ENCODE measurements at regions not wholly inside any gene's neighbourhood (a gene's known extent, or its start where the extent isn't known, plus 50 kb on each side); places are given as distances from the start of the nearest gene placed in this dataset.

DNA sequence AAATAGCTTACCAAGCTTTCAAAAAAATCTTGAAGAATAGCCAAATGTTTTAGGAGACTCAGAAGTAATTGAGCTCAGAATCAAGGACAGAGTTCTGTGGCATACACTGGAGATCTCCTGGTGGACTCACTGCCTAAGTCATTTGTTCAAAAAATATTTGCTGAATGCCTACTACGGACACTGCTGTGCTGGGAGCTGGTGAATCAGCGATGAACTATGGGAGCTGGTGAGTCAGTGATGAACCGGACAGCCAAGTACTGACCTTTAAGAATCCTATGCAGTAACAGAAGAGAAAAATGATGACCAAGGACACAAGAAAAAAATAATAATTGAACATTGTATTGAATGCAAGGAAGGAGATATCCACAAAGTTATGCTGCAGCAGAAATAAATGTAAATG lies 717.9 kb upstream of the CXADR start:
- DNase-seq (ENCODE audit: low read depth in 2 of 2, low spot score in 1 of 2) = no peak

DNA sequence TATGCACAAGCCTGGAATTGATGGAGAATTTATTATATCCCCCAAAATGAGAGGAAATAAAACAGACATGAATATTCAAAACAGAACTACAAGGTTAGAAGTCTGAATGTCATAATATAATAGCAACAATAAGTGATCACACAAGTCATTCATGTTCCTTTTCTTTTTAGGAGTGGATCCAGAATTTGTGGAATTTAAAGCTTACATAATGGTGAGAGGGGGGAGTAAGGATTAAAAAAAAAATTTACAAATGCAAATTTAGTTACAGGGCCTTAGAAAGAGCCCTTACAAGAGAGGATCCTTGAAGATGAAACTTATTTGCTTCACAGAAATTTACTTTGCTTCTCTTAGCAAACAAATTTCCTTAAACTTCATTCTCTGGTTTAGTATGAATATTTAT lies 716.1 kb upstream of the CXADR start:
- DNase-seq (ENCODE audit: low read depth in 2 of 2, low spot score in 1 of 2) = no peak

DNA sequence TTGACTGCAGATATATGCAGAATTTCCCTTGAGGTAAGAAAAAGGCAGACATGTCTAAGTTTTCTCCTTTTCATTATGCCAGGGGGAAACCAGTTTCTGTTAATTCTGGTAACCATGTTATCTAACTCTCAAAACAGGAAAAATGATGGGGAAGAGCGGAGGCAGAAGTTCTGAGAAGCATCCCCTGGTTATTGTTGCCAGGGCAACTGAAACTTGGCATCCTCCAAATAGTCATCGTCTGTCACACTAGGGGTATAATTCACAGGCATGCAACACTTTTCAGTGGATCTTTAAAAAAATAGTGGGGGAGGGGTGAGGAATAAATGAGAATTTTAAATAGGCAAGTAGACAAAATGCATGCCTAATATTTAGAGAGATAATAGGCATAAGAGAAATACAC lies 715.3 kb upstream of the CXADR start:
- DNase-seq (ENCODE audit: low read depth in 2 of 2, low spot score in 1 of 2) = no peak

DNA sequence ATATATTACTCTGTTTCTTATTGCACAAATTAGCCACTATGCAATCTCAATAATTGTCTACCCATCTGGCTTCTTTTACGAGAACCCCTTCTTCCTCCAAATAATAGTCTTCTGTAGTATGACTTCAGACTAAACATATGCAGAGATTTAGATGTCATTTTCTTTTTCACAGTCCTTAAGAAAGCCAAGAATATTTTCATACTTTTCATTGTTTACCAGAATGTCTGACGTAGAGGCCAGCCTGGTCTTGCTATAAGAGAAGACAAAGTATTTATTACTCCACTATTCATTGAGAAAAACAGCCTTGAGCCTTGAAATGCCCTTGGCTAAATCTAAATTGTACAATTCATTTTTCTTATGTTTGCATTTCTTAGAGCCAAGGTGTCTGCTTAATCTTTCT lies 714.9 kb upstream of the CXADR start:
- DNase-seq (ENCODE audit: low read depth in 2 of 2, low spot score in 1 of 2) = no peak

DNA sequence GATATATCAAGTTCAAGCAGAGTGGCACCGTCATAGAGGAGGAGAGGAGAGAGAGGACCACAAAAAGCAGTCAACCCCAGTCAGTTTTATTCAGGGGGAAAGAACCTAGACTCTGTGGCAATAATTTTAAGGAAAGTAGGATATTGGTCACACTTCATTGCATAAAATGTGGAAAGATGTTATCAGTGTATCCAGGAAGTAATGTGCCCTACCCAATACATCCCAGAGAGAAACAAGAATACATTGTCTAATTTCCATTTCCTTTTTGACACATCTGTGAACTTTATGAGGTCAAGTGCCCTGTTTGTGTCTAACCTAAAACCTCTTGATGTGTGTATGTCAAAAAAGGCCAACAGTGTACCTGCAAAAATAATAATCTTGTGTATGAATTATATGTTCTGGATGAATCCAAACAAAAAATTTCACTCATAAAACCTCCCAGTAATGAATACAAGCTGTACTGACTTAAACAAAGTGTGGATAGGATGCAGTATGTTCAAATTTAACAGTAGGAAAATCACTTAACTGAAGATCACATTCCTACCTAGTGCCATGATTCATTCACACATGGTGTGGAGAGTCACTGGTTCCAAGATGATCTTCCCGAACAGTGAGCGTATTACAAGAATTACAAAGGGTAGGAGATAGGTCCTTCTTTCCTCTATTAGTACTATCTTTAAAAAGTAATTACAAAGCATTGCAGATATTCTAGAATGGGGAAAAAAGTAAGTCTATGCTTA lies 712.1 kb upstream of the CXADR start:
- DNase-seq (ENCODE audit: low read depth in 2 of 2, low spot score in 1 of 2) = no peak

DNA sequence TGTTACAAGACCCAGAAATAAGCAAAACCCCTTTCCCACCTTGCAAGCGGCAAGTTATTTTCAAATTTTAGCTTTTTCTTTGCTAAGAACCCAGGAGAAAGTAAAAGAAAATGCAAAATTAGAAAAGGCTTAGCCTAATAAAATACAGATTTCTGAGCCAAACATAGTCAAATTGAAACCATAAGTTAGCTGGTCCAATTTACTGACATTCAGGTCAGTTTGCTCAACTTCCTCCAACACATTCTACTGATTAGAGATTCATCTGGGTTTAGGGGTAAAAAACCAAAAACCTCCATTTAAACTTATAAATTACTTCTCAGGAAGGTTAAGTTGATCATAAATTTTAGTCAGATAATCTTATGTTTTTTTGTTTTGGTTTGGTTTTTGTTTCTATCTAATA lies 701.8 kb upstream of the CXADR start:
- no peak for DNase-seq (ENCODE audit: low read depth in 2 of 2, low spot score in 1 of 2)

DNA sequence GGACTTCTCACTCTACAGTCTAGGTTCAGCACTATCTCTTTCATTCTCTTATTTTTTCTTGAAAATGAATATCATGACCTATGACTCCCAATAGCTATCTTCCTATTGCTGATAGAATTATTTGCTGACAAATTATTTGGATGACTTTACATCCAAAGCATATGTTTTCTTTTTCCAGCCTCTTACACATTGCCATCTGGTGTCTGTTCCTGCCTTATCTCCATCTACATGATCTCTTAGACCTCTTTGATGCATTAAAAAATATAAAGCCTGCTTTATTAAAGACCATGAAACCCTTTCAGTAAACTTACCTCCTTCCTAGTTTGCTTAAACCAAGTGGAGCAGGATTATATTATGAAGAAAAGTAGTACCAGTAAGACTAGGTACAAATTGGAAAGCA lies 700.9 kb upstream of the CXADR start:
- DNase-seq (ENCODE audit: low read depth in 2 of 2, low spot score in 1 of 2) = no peak

DNA sequence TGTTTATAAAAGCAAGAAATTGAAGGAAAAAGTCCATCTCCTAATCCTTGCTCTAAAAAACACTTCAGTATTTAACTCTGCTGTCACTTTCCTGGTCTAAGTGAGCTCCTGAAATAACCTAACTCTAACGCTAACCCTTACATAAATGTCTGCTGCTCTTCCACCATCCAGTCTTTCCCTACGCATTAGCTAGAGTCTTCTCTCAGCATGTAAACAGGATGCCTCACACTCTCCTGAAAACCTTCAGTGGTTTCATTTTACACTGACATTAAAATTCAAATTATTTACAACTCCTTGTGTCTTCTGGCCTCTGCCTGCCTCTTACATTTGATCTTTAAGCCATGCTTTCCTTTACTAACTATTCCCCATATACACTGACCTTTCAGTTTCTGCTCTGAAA lies 697.6 kb upstream of the CXADR start:
- no peak for DNase-seq (ENCODE audit: low read depth in 2 of 2, low spot score in 1 of 2)

DNA sequence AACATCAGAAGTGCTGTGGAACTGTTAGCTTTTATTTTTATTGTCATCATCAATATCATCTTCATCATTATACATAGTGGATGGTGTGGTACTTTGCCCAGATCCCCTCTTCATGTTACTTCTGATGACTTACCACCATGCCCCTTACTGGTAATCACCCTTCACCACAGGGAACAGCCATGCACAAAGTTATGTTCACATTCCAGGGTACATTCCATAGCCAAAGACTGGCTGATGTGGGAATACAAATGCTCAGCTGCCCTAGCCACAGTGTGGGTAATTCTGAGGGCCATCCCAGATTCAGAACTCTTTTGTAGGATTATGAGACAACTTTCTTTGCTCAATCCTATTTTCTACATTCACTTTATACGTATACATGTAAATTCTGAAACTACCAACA lies 691.3 kb upstream of the CXADR start:
- no peak for DNase-seq (ENCODE audit: low read depth in 2 of 2, low spot score in 1 of 2)

DNA sequence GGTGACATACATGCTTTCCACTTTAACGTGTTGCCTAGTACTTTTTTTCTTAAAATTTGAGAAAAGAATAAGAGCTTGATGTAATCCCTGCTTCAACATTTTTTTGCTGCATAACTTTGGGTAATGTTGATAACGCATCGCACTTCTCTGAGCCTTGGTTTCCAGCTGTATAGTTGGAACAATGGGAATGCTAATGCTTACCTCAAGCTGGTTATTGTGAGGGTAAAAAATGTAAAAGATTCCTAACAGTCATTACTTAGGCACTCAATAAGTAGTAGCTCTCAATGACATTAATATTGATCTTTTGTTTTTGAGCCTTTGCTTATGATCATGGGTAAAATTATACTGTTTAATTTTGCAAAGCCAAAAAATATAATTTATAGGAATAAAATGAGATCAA lies 683.3 kb upstream of the CXADR start:
- no peak for DNase-seq (ENCODE audit: low read depth in 2 of 2, low spot score in 1 of 2)

DNA sequence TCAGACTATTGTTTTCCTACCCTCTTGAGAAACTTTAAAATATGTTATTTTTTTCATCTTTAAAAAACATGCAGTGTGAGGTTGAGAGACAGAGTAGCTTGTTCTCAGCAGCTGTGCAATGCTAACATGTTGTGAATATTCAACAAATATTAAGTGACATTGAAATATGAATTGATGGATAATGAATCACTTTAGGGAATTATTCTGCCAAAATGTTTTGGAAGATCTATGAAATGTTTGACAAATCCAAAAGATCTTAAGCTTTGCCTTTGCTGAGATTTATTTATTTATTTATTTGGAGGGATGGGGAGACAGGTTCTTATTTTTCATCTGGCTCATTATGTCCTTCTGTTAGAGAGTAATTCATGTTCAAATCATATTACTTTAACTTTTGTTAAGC lies 680.1 kb upstream of the CXADR start:
- DNase-seq (ENCODE audit: low read depth in 2 of 2, low spot score in 1 of 2) = no peak

DNA sequence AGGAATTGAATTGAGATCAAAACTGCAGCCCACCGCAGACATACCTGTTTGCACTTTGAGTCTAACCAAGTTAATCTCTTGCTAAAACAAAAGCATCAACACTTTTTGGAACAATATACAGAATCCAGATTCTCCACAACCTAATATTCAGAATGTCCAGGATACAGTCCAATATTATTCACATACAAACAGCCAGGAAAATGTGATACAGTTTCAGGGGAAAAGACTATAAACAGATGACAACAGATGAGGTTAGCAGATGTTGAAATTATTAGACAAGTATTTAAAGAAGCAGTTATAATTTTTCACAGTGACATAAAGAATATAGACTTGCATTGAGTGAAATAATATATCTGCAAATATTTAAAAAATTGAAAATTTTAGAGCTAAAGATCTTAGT lies 678.1 kb upstream of the CXADR start:
- no peak for DNase-seq (ENCODE audit: low read depth in 2 of 2, low spot score in 1 of 2)

DNA sequence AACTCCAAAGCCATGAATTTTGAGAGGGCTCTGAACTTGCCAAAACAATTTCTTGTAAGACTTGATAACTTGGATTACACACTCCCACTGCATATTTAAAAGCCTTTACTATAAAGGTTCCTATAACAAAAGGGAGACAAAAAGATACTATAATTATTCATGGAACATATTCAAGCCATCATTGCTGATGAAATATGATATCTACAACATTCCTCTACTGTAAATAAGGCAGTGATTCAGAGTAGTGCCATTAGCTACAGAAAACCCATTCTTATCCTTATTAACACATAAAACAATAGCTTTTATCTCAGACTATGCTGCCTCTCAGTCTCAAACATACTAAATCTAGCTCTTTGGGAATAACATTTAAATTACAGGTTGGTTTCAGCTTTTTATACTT lies 675.5 kb upstream of the CXADR start:
- DNase-seq (ENCODE audit: low read depth in 2 of 2, low spot score in 1 of 2) = no peak

DNA sequence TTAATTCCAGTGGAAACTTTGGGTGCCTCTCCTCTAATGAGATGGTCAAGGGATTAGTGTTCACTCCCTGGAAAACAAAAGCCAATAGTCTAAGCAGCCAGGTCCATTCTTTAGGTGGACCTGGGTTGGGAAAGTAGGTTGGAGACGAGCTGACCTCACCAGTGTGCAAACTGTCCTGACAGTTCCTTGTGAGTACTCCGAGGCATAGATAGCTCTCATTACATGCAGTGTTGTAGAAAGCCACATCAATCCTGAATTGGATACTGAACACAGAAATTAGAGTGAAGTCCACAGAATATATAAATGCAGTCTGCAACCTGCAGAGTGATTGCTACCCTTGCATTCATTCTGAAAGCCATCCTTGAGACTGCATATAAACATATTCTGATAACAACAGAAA lies 675.1 kb upstream of the CXADR start:
- DNase-seq (ENCODE audit: low read depth in 2 of 2, low spot score in 1 of 2) = no peak

DNA sequence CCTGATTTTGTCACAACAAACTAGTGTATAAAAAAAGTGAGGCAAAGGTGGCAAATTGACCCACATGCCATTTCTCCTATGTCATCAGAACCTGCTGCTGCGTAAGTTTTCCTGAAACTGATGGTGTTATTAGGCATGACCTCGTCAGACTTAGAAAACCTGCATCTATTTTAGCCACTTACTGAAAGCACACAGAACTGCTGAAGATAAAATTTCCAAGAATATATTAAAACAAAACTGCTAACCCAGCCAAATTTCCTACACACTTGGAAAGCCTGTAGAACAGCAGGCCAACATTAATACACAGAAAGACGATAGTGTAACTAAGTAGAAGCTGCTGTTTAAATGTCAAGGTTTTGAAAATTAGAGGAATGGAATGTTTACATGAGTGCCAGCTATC lies 674.5 kb upstream of the CXADR start:
- no peak for DNase-seq (ENCODE audit: low read depth in 2 of 2, low spot score in 1 of 2)

DNA sequence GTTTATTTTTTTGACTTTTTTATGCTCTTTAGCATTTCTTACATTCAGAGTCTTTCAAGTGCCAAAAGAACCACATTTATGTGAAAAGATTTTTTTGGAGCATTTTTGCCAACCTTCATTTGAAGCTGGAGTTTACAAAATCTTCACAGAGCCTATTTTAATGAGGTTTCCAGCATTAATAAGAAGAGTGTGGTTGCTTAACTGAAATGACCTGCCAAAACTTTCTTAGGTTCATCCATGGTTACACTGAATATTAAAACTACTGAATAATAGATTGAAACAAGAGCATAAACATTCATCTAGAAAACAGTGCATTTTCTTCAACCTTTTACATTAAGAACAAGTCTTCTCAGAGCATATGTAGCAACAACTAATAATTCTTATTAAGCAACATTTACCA lies 672.3 kb upstream of the CXADR start:
- DNase-seq (ENCODE audit: low read depth in 2 of 2, low spot score in 1 of 2) = no peak

DNA sequence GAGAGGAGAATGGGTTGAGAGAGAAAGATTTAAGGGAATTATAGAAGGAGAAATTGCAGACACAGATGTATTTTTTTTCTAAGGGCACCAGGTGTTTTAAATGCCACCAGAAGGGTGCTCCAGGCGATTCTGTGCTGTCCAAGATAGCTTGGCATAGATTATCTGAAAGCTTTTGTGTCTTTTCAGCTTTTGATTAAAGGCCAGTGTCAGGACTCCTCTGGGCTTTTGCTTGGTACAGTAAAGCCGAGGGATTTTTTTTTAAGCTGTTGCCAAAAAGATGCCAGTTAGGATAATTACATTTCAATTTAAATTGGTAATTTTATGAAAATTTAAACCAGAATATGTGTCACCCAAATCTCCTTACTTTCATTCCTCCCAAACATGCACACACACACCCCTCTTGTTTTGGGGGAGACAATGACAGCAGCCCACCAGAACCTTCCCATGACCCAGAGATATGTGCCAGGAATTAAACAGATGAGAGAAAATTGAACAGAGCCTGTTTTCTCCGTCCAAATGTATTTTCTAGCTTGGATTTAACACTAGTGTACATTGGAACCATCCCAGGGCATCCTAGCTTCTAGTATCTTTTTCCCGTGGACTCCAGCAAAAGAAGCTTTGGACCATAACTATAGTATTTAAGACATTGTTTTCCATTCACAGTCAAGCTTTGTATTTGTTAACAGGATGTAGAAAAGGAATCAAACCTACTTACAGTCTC lies 670.7 kb upstream of the CXADR start:
- DNase-seq (ENCODE audit: low read depth in 2 of 2, low spot score in 1 of 2) = no peak

DNA sequence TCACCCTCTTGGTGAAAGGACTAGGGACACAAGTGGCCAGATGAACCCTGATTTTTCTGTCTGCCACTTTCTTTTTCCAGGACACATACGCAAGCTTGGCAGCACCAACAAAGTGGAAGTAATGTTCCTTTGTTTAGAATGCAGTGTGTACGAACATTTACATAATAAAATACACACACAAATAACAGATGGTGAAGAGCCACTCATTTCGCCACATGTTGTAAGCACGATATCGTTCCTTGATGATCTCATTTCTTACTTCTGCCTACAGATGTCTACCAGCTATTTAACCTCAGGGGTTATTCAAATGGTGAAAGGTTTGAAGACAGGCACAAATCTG lies 670.2 kb upstream of the CXADR start:
- no peak for DNase-seq (ENCODE audit: low read depth in 2 of 2, low spot score in 1 of 2)

DNA sequence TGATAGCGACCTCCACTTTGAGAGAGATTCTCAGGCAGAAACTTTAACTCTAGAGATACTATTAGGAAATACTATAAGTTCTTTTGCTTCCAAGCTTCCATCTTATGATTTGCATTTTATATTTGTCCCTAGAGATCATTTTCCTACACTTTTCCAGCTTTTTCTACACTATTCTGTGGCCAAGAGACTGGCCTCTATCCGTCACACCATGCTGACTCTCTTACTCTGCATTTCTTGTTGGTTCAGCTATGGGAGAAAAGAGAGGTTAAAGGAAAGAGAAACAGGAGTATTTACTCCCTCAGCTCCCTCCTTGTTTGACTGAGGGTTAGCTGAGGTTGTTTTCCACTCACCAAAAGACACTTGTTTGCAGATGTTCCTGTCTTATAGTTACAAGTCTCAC lies 665.6 kb upstream of the CXADR start:
- no peak for DNase-seq (ENCODE audit: low read depth in 2 of 2, low spot score in 1 of 2)

DNA sequence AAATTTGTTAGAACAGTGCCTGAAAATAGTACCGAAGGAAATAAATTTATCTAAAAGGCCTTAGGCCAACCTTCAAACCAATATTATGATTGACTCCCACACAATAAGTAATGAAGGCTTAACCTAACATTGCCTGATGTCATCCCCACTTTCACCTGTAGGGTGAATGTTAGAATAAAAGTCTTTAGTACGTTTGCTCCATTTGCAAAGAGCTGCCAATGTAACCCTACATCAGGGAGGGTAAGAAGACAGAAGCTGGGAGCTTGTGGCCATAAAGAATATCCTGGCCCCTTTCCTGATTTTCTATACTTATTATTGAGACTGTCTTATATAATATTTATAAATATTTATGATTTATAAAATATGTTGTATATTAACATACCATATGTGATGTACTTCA lies 661.8 kb upstream of the CXADR start:
- no peak for DNase-seq (ENCODE audit: low read depth in 2 of 2, low spot score in 1 of 2)

DNA sequence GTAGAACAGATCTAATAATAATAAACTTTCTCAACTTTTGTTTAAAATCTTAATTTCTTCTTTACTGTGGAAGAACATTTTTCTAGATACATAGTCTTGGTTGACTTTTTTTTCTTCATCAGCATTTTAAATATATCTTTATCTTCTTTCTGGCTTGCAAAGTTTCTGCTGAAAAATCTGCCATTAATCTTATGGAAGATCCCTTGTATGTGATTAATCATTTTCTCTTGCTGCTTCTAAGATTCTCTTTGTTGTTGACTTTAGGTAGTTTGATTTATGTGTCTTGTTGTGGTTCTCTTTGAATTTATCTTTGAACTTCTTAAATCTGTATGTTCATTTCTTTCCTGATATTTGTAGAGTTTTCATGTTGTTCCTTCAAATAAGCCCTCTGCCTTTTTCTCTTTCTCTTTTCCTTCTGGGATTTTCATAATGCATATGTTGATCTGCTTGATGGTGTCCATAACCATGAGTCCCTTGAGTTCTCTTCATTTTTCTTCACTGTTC lies 657.6 kb upstream of the CXADR start:
- DNase-seq (ENCODE audit: low read depth in 2 of 2, low spot score in 1 of 2) = no peak

DNA sequence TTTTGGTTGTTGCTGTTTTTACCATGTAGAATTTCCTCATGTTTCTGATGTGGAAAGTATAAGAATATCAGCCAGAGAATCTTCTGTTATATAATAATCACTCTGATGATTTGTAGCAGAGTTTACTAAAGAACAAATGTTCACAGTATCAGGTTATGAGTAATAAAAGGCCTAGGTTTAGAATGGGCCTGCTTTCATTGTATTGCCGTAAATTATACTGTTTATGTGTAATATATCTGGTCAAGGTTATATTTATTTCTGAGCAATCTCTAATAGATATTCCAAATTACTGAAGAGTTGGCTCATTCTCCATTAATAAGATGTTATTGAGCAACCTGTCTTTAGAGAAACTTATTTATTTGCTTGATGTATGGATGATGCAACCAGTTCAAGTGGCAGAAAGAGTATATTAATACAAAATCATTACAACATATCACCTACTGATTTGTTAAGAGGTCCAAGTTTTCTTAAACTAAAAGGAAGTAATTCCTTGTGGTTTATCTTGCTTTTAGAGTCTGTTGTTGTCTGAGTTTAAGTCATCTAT lies 649.4 kb upstream of the CXADR start:
- DNase-seq (ENCODE audit: low read depth in 2 of 2, low spot score in 1 of 2) = no peak

DNA sequence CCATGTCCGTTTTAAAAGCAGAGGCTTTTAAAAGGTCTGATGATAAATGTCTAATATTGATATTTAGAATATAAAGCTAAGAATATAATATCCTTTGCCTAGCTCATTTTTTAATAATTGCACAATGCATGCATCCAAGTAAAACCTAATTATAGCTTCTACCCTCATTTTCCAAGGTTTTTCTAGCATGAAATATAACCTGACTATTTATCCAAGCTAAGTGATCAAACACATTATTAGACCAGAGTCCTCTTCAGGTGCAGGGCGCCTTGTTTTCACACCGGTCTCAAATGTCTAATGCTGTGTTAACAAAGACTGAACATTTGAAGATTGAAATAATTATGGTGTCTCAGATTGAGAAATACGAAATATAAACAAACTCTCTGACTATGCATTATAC lies 648.9 kb upstream of the CXADR start:
- DNase-seq (ENCODE audit: low read depth in 2 of 2, low spot score in 1 of 2) = no peak

Measured in stimulated activated CD8-positive, alpha-beta memory T cell treated with anti-CD3 and anti-CD28 coated beads, Interleukin-4, amount 100 ng/mL, for 1 hour (primary cell).